Endothelial cell of umbilical vein (primary cell): ENCODE measurements at regions not wholly inside any gene's neighbourhood (a gene's known extent, or its start where the extent isn't known, plus 50 kb on each side); places are given as distances from the start of the nearest gene placed in this dataset.

Source experiments
- BruUV-seq: library from RNA; stranded (reverse); fragments of 400-500 nt; replicated peaks from 2 replicates; lab custom pipeline; 2021; lab: Mats Ljungman, UMichigan
- CTCF ChIA-PET: fragments of 300-600, 350-600 bp; sonication (Branson Sonifier 250); formaldehyde crosslinking; loops from one replicate; lab custom pipeline; 2021; ENCODE audit warnings: antibody characterized with exemption, inconsistent platforms; lab: Charles Lee
- POLR2A ChIA-PET: fragments of 300-600, 350-600 bp; sonication (Branson Sonifier 250); formaldehyde crosslinking; loops from one replicate; lab custom pipeline; 2021; ENCODE audit warnings: antibody characterized with exemption, inconsistent platforms; lab: Charles Lee
- DNase-seq: peaks from one replicate; pipeline ENCODE4 v3.0.0-alpha.2; 2011; ENCODE audit warnings: low read depth, low spot score
- FAIRE-seq: peaks from 2 replicates; lab custom pipeline; 2011; peaks lifted over from hg19 to GRCh38; lab: Jason Lieb, UNC
- H2AFZ ChIP-seq: 2 replicates; pipeline ENCODE4 v1.6.0; 2012; ENCODE audit warnings: low read depth, low read length, control low read depth, inconsistent platforms
- H3K27ac ChIP-seq: 2 replicates; pipeline ENCODE4 v1.5.1; 2011; ENCODE audit warnings: low read depth, mild to moderate bottlenecking, control low read depth, low read length, moderate library complexity; ENCODE audit not compliant: insufficient read depth
- H3K27me3 ChIP-seq, 2 experiments: 2 replicates each; pipeline versions ENCODE4 v1.6.0 to v1.6.1; 2011; ENCODE audit warnings: low read length in 2 of 2, mixed read lengths in 1 of 2; ENCODE audit not compliant: control insufficient read depth in 2 of 2, insufficient read depth in 2 of 2
- H3K36me3 ChIP-seq, 2 experiments: 2 replicates in 1 of 2; 3 replicates in 1 of 2; pipeline ENCODE4 v1.5.1; 2011; ENCODE audit warnings: low read length in 2 of 2, mild to moderate bottlenecking in 1 of 2, moderate library complexity in 1 of 2; ENCODE audit not compliant: control insufficient read depth in 2 of 2, insufficient read depth in 2 of 2; ENCODE audit errors: extremely low read depth in 1 of 2
- H3K4me1 ChIP-seq: 3 replicates; pipeline ENCODE4 v1.5.1; 2011; ENCODE audit warnings: mild to moderate bottlenecking, low read length; ENCODE audit not compliant: control insufficient read depth, insufficient read depth; ENCODE audit errors: extremely low read depth
- H3K4me2 ChIP-seq: 2 replicates; pipeline ENCODE4 v1.6.1; 2011; ENCODE audit warnings: low read length, control low read depth, mixed read lengths; ENCODE audit not compliant: insufficient read depth
- H3K4me3 ChIP-seq, 3 experiments: fragments of 200-600 bp in 1 of 3; sonication (generic), shearing (Covaris generic) in 1 of 3; replicated peaks in 1 of 3; 2 replicates each; pipeline ENCODE4 v1.5.1; 2011 to 2016; ENCODE audit warnings: control low read depth in 3 of 3, low read length in 3 of 3, mild to moderate bottlenecking in 2 of 3, inconsistent platforms in 1 of 3, low read depth in 1 of 3, moderate library complexity in 1 of 3; ENCODE audit not compliant: insufficient read depth in 1 of 3
- H3K79me2 ChIP-seq: 2 replicates; pipeline ENCODE4 v1.6.0; 2012; ENCODE audit warnings: low read length, inconsistent platforms; ENCODE audit not compliant: control insufficient read depth, insufficient read depth
- H3K9ac ChIP-seq: replicated peaks from 2 replicates; pipeline ENCODE3; 2011; ENCODE audit warnings: low read length, control low read depth; ENCODE audit not compliant: insufficient read depth; ENCODE audit errors: extremely low read depth
- H3K9me1 ChIP-seq: replicated peaks from 3 replicates; pipeline ENCODE4 v1.6.0; 2011; ENCODE audit warnings: mild to moderate bottlenecking, low read length; ENCODE audit not compliant: control insufficient read depth, insufficient read depth; ENCODE audit errors: extremely low read depth
- H3K9me3 ChIP-seq: replicated peaks from 2 replicates; pipeline ENCODE4 v1.5.1; 2012; ENCODE audit warnings: low read length, inconsistent platforms; ENCODE audit not compliant: control insufficient read depth, insufficient read depth
- H4K20me1 ChIP-seq: replicated peaks from 2 replicates; pipeline ENCODE3; 2011; ENCODE audit warnings: mild to moderate bottlenecking, low read length; ENCODE audit not compliant: control insufficient read depth, insufficient read depth; ENCODE audit errors: extremely low read depth
- CTCF ChIP-seq, 2 donors: IDR thresholded peaks; 1 replicate in 1 of 2; 2 replicates in 1 of 2; pipeline ENCODE4 v1.5.1; 2011; ENCODE audit warnings: low read length in 2 of 2, mild to moderate bottlenecking in 2 of 2, moderate library complexity in 2 of 2, control low read depth in 1 of 2, inconsistent platforms in 1 of 2, low read depth in 1 of 2; ENCODE audit not compliant: insufficient read depth in 1 of 2; ENCODE audit errors: extremely low read depth in 1 of 2
- EZH2 ChIP-seq: IDR thresholded peaks from 2 replicates; pipeline ENCODE4 v1.6.1; 2012; ENCODE audit warnings: borderline replicate concordance, low read depth, mild to moderate bottlenecking, moderate library complexity, low read length, inconsistent platforms; ENCODE audit not compliant: severe bottlenecking
- FOS ChIP-seq: IDR thresholded peaks from 2 replicates; pipeline ENCODE4 v1.6.1; 2011; ENCODE audit warnings: mild to moderate bottlenecking, low read length, moderate library complexity, borderline replicate concordance; ENCODE audit not compliant: insufficient read depth
- GATA2 ChIP-seq: IDR thresholded peaks from 2 replicates; pipeline ENCODE4 v1.7.0; 2011; ENCODE audit warnings: low read depth, mild to moderate bottlenecking, moderate library complexity, mixed read lengths, low read length; ENCODE audit not compliant: insufficient read length, insufficient read depth
- JUN ChIP-seq: IDR thresholded peaks from 2 replicates; pipeline ENCODE4 v1.6.1; 2011; ENCODE audit warnings: borderline replicate concordance, low read depth; ENCODE audit not compliant: insufficient read length, insufficient read depth
- MAX ChIP-seq: IDR thresholded peaks from 2 replicates; pipeline ENCODE4 v1.6.1; 2011; ENCODE audit not compliant: insufficient read depth, insufficient read length
- MYC ChIP-seq: IDR thresholded peaks from one replicate; pipeline ENCODE4 v1.6.1; 2011; ENCODE audit warnings: mild to moderate bottlenecking, low read depth, low read length
- POLR2A ChIP-seq: IDR thresholded peaks from 2 replicates; pipeline ENCODE4 v1.6.1; 2012; ENCODE audit warnings: low read depth, mild to moderate bottlenecking, control low read depth, low read length
- POLR2AphosphoS5 ChIP-seq: IDR thresholded peaks from 2 replicates; pipeline ENCODE4 v1.6.1; 2012; ENCODE audit warnings: low read depth, mild to moderate bottlenecking, control low read depth, low read length, moderate library complexity; ENCODE audit not compliant: insufficient read depth
- dilution Hi-C: fragments of 300-500 bp; cut with MboI; formaldehyde crosslinking; loops from one replicate; pipeline ENCODE4 v1.15.0; 2019; ENCODE audit warnings: low sequenced_read_pairs; ENCODE audit not compliant: extremely low pct_ligation_motif_present
- intact Hi-C: fragments of 100-400 bp; cut with micrococcal nuclease; formaldehyde crosslinking; loops from one replicate; pipeline ENCODE4 v1.10.0; 2022

GRCh38 chr2:215498431-215498830 is 62.6 kb upstream of the FN1 start:
- no peak for DNase-seq
- H3K4me3 ChIP-seq = no peak overlapping the region
- H3K4me1 ChIP-seq = no peaks in the 10 kb centered on the region
- TF ChIP-seq POLR2AphosphoS5 = no peak
- TF ChIP-seq FOS = no peak
- no peaks in the 10 kb centered on the region for H4K20me1 ChIP-seq
- ChIA-PET POLR2A (no interaction called here), CTCF (interaction anchor here (1.2 kb wide), 1 partner anchor 8 kb away, joined by 6 read pairs; no protein-coding TSS in a partner anchor)
- no peak overlapping the region for H3K27ac ChIP-seq
- no peaks in the 10 kb centered on the region for H3K27me3 ChIP-seq
- dilution Hi-C loops (no loop called here), intact Hi-C loops (no loop called here)
- H3K79me2 ChIP-seq = no peaks in the 10 kb centered on the region
- no TSS peak for BruUV-seq
- no peaks in the 10 kb centered on the region for H3K9me3 ChIP-seq
- H3K4me2 ChIP-seq = no peak overlapping the region
- no peaks in the 10 kb centered on the region for H3K36me3 ChIP-seq
- no peak overlapping the region for H3K9ac ChIP-seq
- FAIRE-seq = no peak
- H2AFZ ChIP-seq = no peak overlapping the region
- no peaks in the 10 kb centered on the region for H3K9me1 ChIP-seq

- H3K4me3 ChIP-seq = no peak overlapping the region
- no peaks in the 10 kb centered on the region for H3K9me3 ChIP-seq
- no peaks in the 10 kb centered on the region for H4K20me1 ChIP-seq
- no peak for DNase-seq
- no peaks in the 10 kb centered on the region for H3K36me3 ChIP-seq
- no peak for FAIRE-seq
- no peak overlapping the region for H3K9ac ChIP-seq
- H3K79me2 ChIP-seq = no peaks in the 10 kb centered on the region
- intact Hi-C loops = no loop called here
- H2AFZ ChIP-seq = no peak overlapping the region
- H3K4me1 ChIP-seq = no peaks in the 10 kb centered on the region
- BruUV-seq = no TSS peak
- no peaks in the 10 kb centered on the region for H3K27me3 ChIP-seq
- TF ChIP-seq MAX = no peak
- TF ChIP-seq EZH2 = no peak
- TF ChIP-seq CTCF (IDR thresholded peaks at IDR 0.05; ENCODE audit: extremely low read depth in 1 of 2, insufficient read depth in 1 of 2, low read depth in 1 of 2, low read length in 2 of 2) = no peak
- TF ChIP-seq POLR2AphosphoS5 = no peak
- TF ChIP-seq POLR2A = no peak
- no peak for TF ChIP-seq GATA2
- no peak for TF ChIP-seq FOS
- TF ChIP-seq JUN = no peak
- TF ChIP-seq MYC = no peak
- ChIA-PET CTCF (no interaction called here), POLR2A (no interaction called here)
- dilution Hi-C loops = no loop called here
- no peak overlapping the region for H3K27ac ChIP-seq
- H3K4me2 ChIP-seq = no peak overlapping the region
- no peaks in the 10 kb centered on the region for H3K9me1 ChIP-seq
Observed at GRCh38 chr2:215493376-215493775, 57.5 kb upstream of the FN1 start.
